Neutrophil (primary cell): ENCODE measurements at regions not wholly inside any gene's neighbourhood (a gene's known extent, or its start where the extent isn't known, plus 50 kb on each side); places are given as distances from the start of the nearest gene placed in this dataset.
A peak's percentile ranks its signal among the peaks of the same experiment; 100 is the strongest.

Experiments used
- H3K27ac ChIP-seq: fragments of 200-600 bp; sonication (generic); 2 replicates; pipeline ENCODE4 v1.5.1; 2016; ENCODE audit warnings: mild to moderate bottlenecking, moderate library complexity
- H3K27me3 ChIP-seq: fragments of 200-600 bp; sonication (generic); 2 replicates; pipeline ENCODE4 v1.6.0; 2016; ENCODE audit warnings: mild to moderate bottlenecking
- H3K36me3 ChIP-seq: fragments of 200-600 bp; sonication (generic); 2 replicates; pipeline ENCODE4 v1.5.1; 2017
- H3K4me1 ChIP-seq, 2 experiments: fragments of 200-600 bp in 1 of 2; sonication (generic) in 1 of 2; 1 replicate in 1 of 2; 2 replicates in 1 of 2; pipeline versions ENCODE4 v1.5.1 to v1.6.1; 2013 to 2016; ENCODE audit warnings: low read depth in 1 of 2, low read length in 1 of 2, mild to moderate bottlenecking in 1 of 2, moderate library complexity in 1 of 2; ENCODE audit not compliant: control insufficient read depth in 1 of 2, insufficient read depth in 1 of 2
- H3K4me3 ChIP-seq, 2 experiments: fragments of 200-600 bp in 1 of 2; sonication (generic) in 1 of 2; 1 replicate in 1 of 2; 2 replicates in 1 of 2; pipeline ENCODE4 v1.5.1; 2013 to 2016; ENCODE audit warnings: low read depth in 1 of 2, low read length in 1 of 2, mild to moderate bottlenecking in 1 of 2, moderate library complexity in 1 of 2
- H3K9me3 ChIP-seq: fragments of 200-600 bp; sonication (generic); 2 replicates; pipeline ENCODE4 v1.5.1; 2016
- CTCF ChIP-seq: fragments of 200-600 bp; sonication (generic); IDR thresholded peaks from 2 replicates; pipeline ENCODE4 v1.5.1; 2016; ENCODE audit warnings: antibody characterized with exemption

DNA sequence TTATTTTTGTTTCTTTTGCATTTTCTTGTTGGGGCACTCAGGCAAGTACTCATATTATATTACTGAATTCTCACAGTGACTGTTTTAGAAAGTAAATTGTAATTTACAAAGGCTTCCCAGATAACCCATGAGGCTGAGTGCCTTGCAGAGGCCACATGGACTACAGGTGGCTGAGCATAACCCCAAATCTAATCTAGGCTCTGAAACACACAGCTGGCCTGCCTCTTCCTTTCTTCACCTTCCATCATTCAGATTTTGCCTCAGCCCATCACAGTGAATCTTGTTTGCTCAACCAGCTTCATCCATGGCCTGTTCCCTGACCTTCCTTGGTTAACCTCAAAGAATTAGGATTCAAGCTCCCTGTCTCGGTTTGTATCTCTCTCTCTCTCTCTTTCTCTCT is 78.5 kb upstream of the PRDM11 start:
- H3K36me3 ChIP-seq = no peaks in the 10 kb centered on the region
- H3K9me3 ChIP-seq = no peaks in the 10 kb centered on the region
- no peak overlapping the region for H3K4me3 ChIP-seq
- H3K4me1 ChIP-seq = peaks cover 33 to 39% of the 10 kb centered on the region in 2 experiments
- H3K27me3 ChIP-seq = no peaks in the 10 kb centered on the region
- H3K27ac ChIP-seq = no peak overlapping the region
- TF ChIP-seq CTCF = no peak

DNA sequence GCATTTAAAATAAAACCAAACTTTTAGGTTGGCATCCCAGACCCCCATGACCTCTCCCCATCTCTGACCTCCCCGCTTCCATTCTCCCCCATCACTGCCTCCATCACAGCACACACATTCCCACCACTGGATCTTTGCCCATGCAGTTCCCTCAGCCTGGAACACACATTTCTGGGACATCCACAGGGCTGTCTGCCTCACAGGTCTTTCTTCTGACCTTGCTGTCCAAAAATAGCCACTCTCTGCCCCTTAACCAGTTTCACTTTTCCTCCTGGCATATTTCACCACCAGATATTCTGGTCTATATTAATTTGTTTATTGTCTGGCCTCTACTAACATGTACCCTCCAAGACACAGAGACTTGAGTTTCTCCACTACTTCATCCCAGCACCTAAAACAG is 75.2 kb upstream of the PRDM11 start:
- Histone ChIP-seq H3K27me3 (no peaks in the 10 kb centered on the region), H3K36me3 (no peaks in the 10 kb centered on the region), H3K4me1 (peaks cover 37 to 43% of the 10 kb centered on the region in 2 experiments), H3K27ac (no peak overlapping the region), H3K4me3 (no peak overlapping the region), H3K9me3 (no peaks in the 10 kb centered on the region)
- no peak for TF ChIP-seq CTCF

DNA sequence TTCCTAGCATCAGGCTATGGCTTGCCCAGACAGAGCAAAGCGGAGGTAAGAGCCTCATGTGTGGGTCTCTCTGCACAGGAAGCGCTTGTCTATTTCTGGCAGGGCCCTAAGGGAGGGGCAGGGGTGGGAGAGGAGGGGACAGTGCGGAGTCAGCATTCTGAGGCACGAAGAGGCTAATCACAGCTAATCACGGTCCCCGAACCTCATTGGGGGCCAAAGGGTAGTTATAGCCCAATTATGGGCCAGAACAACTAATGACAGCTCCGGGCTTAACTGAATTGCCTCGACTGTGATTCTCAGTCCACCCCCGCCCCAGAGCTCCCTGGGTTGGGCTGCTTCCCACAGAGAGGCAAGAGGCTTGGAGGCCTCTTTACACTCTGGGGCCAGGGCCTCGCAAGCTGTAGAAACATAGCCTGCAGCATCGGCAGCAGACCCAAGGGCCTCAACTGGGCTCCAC is 72.7 kb upstream of the PRDM11 start:
- Histone ChIP-seq H3K4me1 (peaks cover 39 to 46% of the 10 kb centered on the region in 2 experiments), H3K27ac (peak overlapping the region; percentile 55), H3K27me3 (no peaks in the 10 kb centered on the region), H3K4me3 (no peak overlapping the region), H3K36me3 (no peaks in the 10 kb centered on the region), H3K9me3 (no peaks in the 10 kb centered on the region)
- no peak for TF ChIP-seq CTCF

DNA sequence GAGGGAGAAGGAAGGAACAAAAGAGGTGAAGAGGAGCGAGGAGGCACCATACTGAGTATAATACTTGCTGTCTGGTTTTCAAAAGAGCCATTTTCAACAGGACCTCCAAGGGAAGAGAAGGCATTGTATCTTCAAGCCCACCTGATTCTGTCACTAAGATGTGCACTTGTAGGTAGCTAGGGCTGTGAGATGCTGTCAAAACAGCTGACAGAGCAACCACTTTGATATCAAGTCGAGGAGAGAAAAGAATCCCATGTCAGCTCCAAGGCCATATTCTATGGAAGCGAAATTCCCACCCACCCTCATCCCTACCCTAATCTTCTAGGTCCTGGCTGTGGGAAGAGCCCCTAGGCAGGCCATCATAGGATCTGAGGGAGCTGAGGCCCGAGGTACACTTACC is 70.9 kb upstream of the PRDM11 start:
- Histone ChIP-seq H3K4me3 (no peak overlapping the region), H3K27me3 (no peaks in the 10 kb centered on the region), H3K27ac (no peak overlapping the region), H3K4me1 (peaks cover 48 to 53% of the 10 kb centered on the region in 2 experiments), H3K9me3 (no peaks in the 10 kb centered on the region), H3K36me3 (no peaks in the 10 kb centered on the region)
- TF ChIP-seq CTCF = no peak

- Histone ChIP-seq H3K4me1 (peaks cover 48 to 53% of the 10 kb centered on the region in 2 experiments), H3K4me3 (no peak overlapping the region), H3K9me3 (no peaks in the 10 kb centered on the region), H3K27ac (no peak overlapping the region), H3K36me3 (no peaks in the 10 kb centered on the region), H3K27me3 (no peaks in the 10 kb centered on the region)
- TF ChIP-seq CTCF = no peak
These were observed 70.5 kb upstream of the PRDM11 start for GRCh38 chr11:45075952-45076351.

- peaks cover 46 to 55% of the 10 kb centered on the region in 2 experiments for H3K4me1 ChIP-seq
- no peak overlapping the region for H3K27ac ChIP-seq
- TF ChIP-seq CTCF = no peak
- no peaks in the 10 kb centered on the region for H3K36me3 ChIP-seq
- no peaks in the 10 kb centered on the region for H3K27me3 ChIP-seq
- no peaks in the 10 kb centered on the region for H3K9me3 ChIP-seq
- no peak overlapping the region for H3K4me3 ChIP-seq
These were observed 69.7 kb upstream of the PRDM11 start for GRCh38 chr11:45076761-45077160.
